ENCODE measurements at regions not wholly inside any gene's neighbourhood (a gene's known extent, or its start where the extent isn't known, plus 50 kb on each side); places are given as distances from the start of the nearest gene placed in this dataset.

- no peaks in the 10 kb centered on the region for H3K9me3 ChIP-seq
- H3K4me3 ChIP-seq, result no peak overlapping the region
- H3K36me3 ChIP-seq, result no peaks in the 10 kb centered on the region
- TF ChIP-seq EP300 (IDR thresholded peaks at IDR 0.05) (no peak), POLR2AphosphoS5 (IDR thresholded peaks at IDR 0.05) (no peak), CTCF (IDR thresholded peaks at IDR 0.05) (no peak), POLR2A (IDR thresholded peaks at IDR 0.05) (no peak)
- WGBS, 2 donors, result 32 to 47% methylated on average over 1 of the region's 1 CpG
- no peak for ATAC-seq (ENCODE audit: low FRiP score in 2 of 2)
- H3K4me1 ChIP-seq, result no peaks in the 10 kb centered on the region
- no peak overlapping the region for H3K27ac ChIP-seq
- H3K27me3 ChIP-seq, result no peaks in the 10 kb centered on the region
- no peak for DNase-seq
Observed at GRCh38 chr4:167492007-167492406, 257.7 kb upstream of the SPOCK3 start.

GRCh38 chr4:167509551-167509950, 275.3 kb upstream of the SPOCK3 start:
- Histone ChIP-seq H3K36me3 (no peaks in the 10 kb centered on the region), H3K27ac (no peak overlapping the region), H3K4me3 (no peak overlapping the region), H3K27me3 (no peaks in the 10 kb centered on the region), H3K4me1 (no peaks in the 10 kb centered on the region), H3K9me3 (no peaks in the 10 kb centered on the region)
- 80 to 83% methylated on average over 2 of the region's 2 CpGs for WGBS, 2 donors
- ATAC-seq (ENCODE audit: low FRiP score in 2 of 2) (no peak), DNase-seq (no peak)
- no peak for TF ChIP-seq EP300 (IDR thresholded peaks at IDR 0.05)
- no peak for TF ChIP-seq POLR2AphosphoS5 (IDR thresholded peaks at IDR 0.05)
- no peak for TF ChIP-seq POLR2A (IDR thresholded peaks at IDR 0.05)
- no peak for TF ChIP-seq CTCF (IDR thresholded peaks at IDR 0.05)

- DNase-seq, result no peak
- H3K9me3 ChIP-seq, result no peaks in the 10 kb centered on the region
- no peaks in the 10 kb centered on the region for H3K36me3 ChIP-seq
- H3K4me3 ChIP-seq, result no peak overlapping the region
- no peak for TF ChIP-seq CTCF (IDR thresholded peaks at IDR 0.05)
- TF ChIP-seq EP300 (IDR thresholded peaks at IDR 0.05), result no peak
- no peak for TF ChIP-seq POLR2AphosphoS5 (IDR thresholded peaks at IDR 0.05)
- TF ChIP-seq POLR2A (IDR thresholded peaks at IDR 0.05), result no peak
- ATAC-seq (ENCODE audit: low FRiP score in 2 of 2), result no peak
- H3K27ac ChIP-seq, result no peak overlapping the region
- 75 to 87% methylated on average over 2 of the region's 2 CpGs for WGBS, 2 donors
- no peaks in the 10 kb centered on the region for H3K4me1 ChIP-seq
- H3K27me3 ChIP-seq, result no peaks in the 10 kb centered on the region
Observed at GRCh38 chr4:167524091-167524490, 289.8 kb upstream of the SPOCK3 start.

- Histone ChIP-seq H3K4me1 (no peaks in the 10 kb centered on the region), H3K27ac (no peak overlapping the region), H3K4me3 (no peak overlapping the region), H3K36me3 (no peaks in the 10 kb centered on the region), H3K9me3 (no peaks in the 10 kb centered on the region), H3K27me3 (no peaks in the 10 kb centered on the region)
- DNase-seq (no peak), ATAC-seq (ENCODE audit: low FRiP score in 2 of 2) (no peak)
- 72 to 85% methylated on average over 1 of the region's 1 CpG for WGBS, 2 donors
- TF ChIP-seq CTCF (IDR thresholded peaks at IDR 0.05) (no peak), EP300 (IDR thresholded peaks at IDR 0.05) (no peak), POLR2AphosphoS5 (IDR thresholded peaks at IDR 0.05) (no peak), POLR2A (IDR thresholded peaks at IDR 0.05) (no peak)
Observed at GRCh38 chr4:167537761-167538160, 303.5 kb upstream of the SPOCK3 start.

- ATAC-seq (ENCODE audit: low FRiP score in 2 of 2) (no peak), DNase-seq (no peak)
- no peak for TF ChIP-seq POLR2AphosphoS5 (IDR thresholded peaks at IDR 0.05)
- TF ChIP-seq EP300 (IDR thresholded peaks at IDR 0.05), result no peak
- 70 to 71% methylated on average over 3 of the region's 3 CpGs for WGBS, 2 donors
- no peak overlapping the region for H3K4me3 ChIP-seq
- H3K36me3 ChIP-seq, result no peaks in the 10 kb centered on the region
- no peak overlapping the region for H3K27ac ChIP-seq
- H3K4me1 ChIP-seq, result no peaks in the 10 kb centered on the region
- no peaks in the 10 kb centered on the region for H3K9me3 ChIP-seq
- no peaks in the 10 kb centered on the region for H3K27me3 ChIP-seq
Observed at GRCh38 chr4:167541286-167541685, 307.0 kb upstream of the SPOCK3 start.
